Aorta (tissue), 5 donors: ENCODE measurements at regions not wholly inside any gene's neighbourhood (a gene's known extent, or its start where the extent isn't known, plus 50 kb on each side); places are given as distances from the start of the nearest gene placed in this dataset.
"Not testable (repeated sequence)": the region's sequence is repeated elsewhere in the genome, so short reads cannot be mapped to it uniquely, and the experiment has no call there.

Experiments used
- ATAC-seq: fragments of 200-7000 bp; cut with Tn5 transposase; one replicate; pipeline ENCODE4 v1.9.1; 2022; ENCODE audit warnings: moderate library complexity; ENCODE audit not compliant: low FRiP score
- DNase-seq, 2 donors: peaks; one replicate each; pipeline ENCODE4 v3.0.0-alpha.2; 2020
- H3K27ac ChIP-seq, 2 donors: one replicate each; pipeline ENCODE4 v1.5.1; 2013; ENCODE audit warnings: low read length in 2 of 2, mild to moderate bottlenecking in 2 of 2, moderate library complexity in 2 of 2, control low read depth in 1 of 2, inconsistent platforms in 1 of 2, low read depth in 1 of 2
- H3K27me3 ChIP-seq, 2 donors: one replicate each; pipeline ENCODE4 v1.6.1; 2013; ENCODE audit warnings: control low read depth in 1 of 2, low read length in 1 of 2, mild to moderate bottlenecking in 1 of 2, moderate library complexity in 1 of 2; ENCODE audit not compliant: insufficient read depth in 2 of 2, control insufficient read depth in 1 of 2
- H3K36me3 ChIP-seq, 2 donors: one replicate each; pipeline ENCODE4 v1.6.1; 2013; ENCODE audit warnings: control low read depth in 1 of 2, low read length in 1 of 2, mild to moderate bottlenecking in 1 of 2; ENCODE audit not compliant: insufficient read depth in 2 of 2, control insufficient read depth in 1 of 2
- H3K4me1 ChIP-seq, 2 donors: one replicate each; pipeline ENCODE4 v1.6.1; 2013; ENCODE audit warnings: low read length in 2 of 2, control low read depth in 1 of 2, mild to moderate bottlenecking in 1 of 2, moderate library complexity in 1 of 2; ENCODE audit not compliant: insufficient read depth in 2 of 2, control insufficient read depth in 1 of 2
- H3K4me3 ChIP-seq, 2 donors: one replicate each; pipeline ENCODE4 v1.5.1; 2013; ENCODE audit warnings: low read length in 2 of 2, control low read depth in 1 of 2, mild to moderate bottlenecking in 1 of 2
- H3K9me3 ChIP-seq: one replicate; pipeline ENCODE4 v1.6.1; 2013; ENCODE audit warnings: mild to moderate bottlenecking, low read length; ENCODE audit not compliant: control insufficient read depth
- WGBS, 2 donors: extraction: QIAGEN DNeasy Blood & Tissue Kit; methylation state at CpG; one replicate each; pipeline ENCODE4 v1.1.7; 2013; 5-methylcytosine and 5-hydroxymethylcytosine counted together
- intact Hi-C, 2 donors: fragments of 100-400 bp; cut with DNase I; formaldehyde crosslinking; loops; one replicate each; pipeline versions ENCODE4 v1.14.2 to v1.15.0; 2022
- donor health status: healthy with polysubstance abuse.
- donor health status: Bipolar disorder and iron deficiency.
- donor health status: DM: no; HTN: no; CAD: no.
- donor health status: DM: no; HTN: no; CAD: no.
- donor health status: DM: yes; HTN: yes; CAD: no.

- H3K27ac ChIP-seq, H3K4me1 ChIP-seq, H3K27me3 ChIP-seq, H3K36me3 ChIP-seq, intact Hi-C loops, H3K4me3 ChIP-seq, DNase-seq, ATAC-seq, H3K9me3 ChIP-seq: not testable (repeated sequence)
- WGBS, 2 donors = 25 to 45% methylated on average over 1 of the region's 1 CpG
Observed at GRCh38 chrX:92081250-92081649, 302.1 kb downstream of the PCDH11X start.

- ATAC-seq, H3K9me3 ChIP-seq, H3K4me3 ChIP-seq, H3K4me1 ChIP-seq, DNase-seq, intact Hi-C loops, H3K36me3 ChIP-seq, H3K27me3 ChIP-seq, H3K27ac ChIP-seq: not testable (repeated sequence)
- 37 to 71% methylated on average over 2 of the region's 2 CpGs for WGBS, 2 donors
Observed at GRCh38 chrX:92090756-92091155, 311.6 kb downstream of the PCDH11X start.

- 70 to 87% methylated on average over 2 of the region's 2 CpGs for WGBS, 2 donors
- not testable (repeated sequence) for ATAC-seq
Observed at GRCh38 chrX:92098136-92098535, 319.0 kb downstream of the PCDH11X start.

GRCh38 chrX:92100095-92100494, 320.9 kb downstream of the PCDH11X start:
- WGBS, 2 donors = 49 to 74% methylated on average over 7 of the region's 7 CpGs
- intact Hi-C loops = not testable (repeated sequence)

More at GRCh38 chrX:92098136-92098535, 319.0 kb downstream of the PCDH11X start:
- H3K27ac ChIP-seq, H3K4me1 ChIP-seq, H3K4me3 ChIP-seq, H3K36me3 ChIP-seq, H3K27me3 ChIP-seq, intact Hi-C loops, DNase-seq, H3K9me3 ChIP-seq: not testable (repeated sequence)

GRCh38 chrX:92105693-92106092, 326.5 kb downstream of the PCDH11X start:
- intact Hi-C loops, H3K4me3 ChIP-seq, DNase-seq, H3K4me1 ChIP-seq, H3K27me3 ChIP-seq, H3K36me3 ChIP-seq, H3K27ac ChIP-seq, ATAC-seq, H3K9me3 ChIP-seq: not testable (repeated sequence)
- 31 to 89% methylated on average over 2 of the region's 3 CpGs for WGBS, 2 donors

More at GRCh38 chrX:92100095-92100494, 320.9 kb downstream of the PCDH11X start:
- ATAC-seq, DNase-seq, H3K4me1 ChIP-seq, H3K4me3 ChIP-seq, H3K9me3 ChIP-seq, H3K27me3 ChIP-seq, H3K27ac ChIP-seq, H3K36me3 ChIP-seq: not testable (repeated sequence)

- H3K4me1 ChIP-seq, ATAC-seq, H3K27me3 ChIP-seq, H3K9me3 ChIP-seq, DNase-seq, H3K4me3 ChIP-seq, H3K27ac ChIP-seq, intact Hi-C loops, H3K36me3 ChIP-seq: not testable (repeated sequence)
- WGBS, 2 donors = 36 to 47% methylated on average over 1 of the region's 1 CpG
Observed at GRCh38 chrX:92106671-92107070, 327.5 kb downstream of the PCDH11X start.

GRCh38 chrX:92110410-92110911, 331.3 kb downstream of the PCDH11X start:
- DNase-seq, H3K27me3 ChIP-seq, H3K9me3 ChIP-seq, H3K4me1 ChIP-seq, H3K4me3 ChIP-seq, H3K27ac ChIP-seq, intact Hi-C loops, H3K36me3 ChIP-seq, ATAC-seq: not testable (repeated sequence)
- WGBS, 2 donors = 27 to 46% methylated on average over 2 of the region's 4 CpGs

- H3K36me3 ChIP-seq, H3K4me1 ChIP-seq, H3K9me3 ChIP-seq, ATAC-seq, H3K27me3 ChIP-seq, H3K4me3 ChIP-seq, intact Hi-C loops, H3K27ac ChIP-seq, DNase-seq: not testable (repeated sequence)
- WGBS, 2 donors = 68 to 69% methylated on average over 3 of the region's 3 CpGs
Observed at GRCh38 chrX:92117701-92118100, 338.5 kb downstream of the PCDH11X start.

GRCh38 chrX:92163035-92163434, 383.9 kb downstream of the PCDH11X start:
- intact Hi-C loops, DNase-seq, H3K36me3 ChIP-seq, ATAC-seq, H3K9me3 ChIP-seq, H3K27ac ChIP-seq, H3K27me3 ChIP-seq, H3K4me3 ChIP-seq, H3K4me1 ChIP-seq: not testable (repeated sequence)
- 77 to 89% methylated on average over 7 of the region's 8 CpGs for WGBS, 2 donors
